ENCODE measurements at regions not wholly inside any gene's neighbourhood (a gene's known extent, or its start where the extent isn't known, plus 50 kb on each side); places are given as distances from the start of the nearest gene placed in this dataset.

- no peak for DNase-seq
- H3K4me1 ChIP-seq (ENCODE audit: insufficient read depth), result no peaks in the 10 kb centered on the region
- H3K27ac ChIP-seq, result no peak overlapping the region
- intact Hi-C loops (cut with DNase I), result no loop called here
- WGBS, 3 donors, result 56 to 61% (median 60%) methylated on average over 5 of the region's 5 CpGs
- H3K27me3 ChIP-seq, result no peaks in the 10 kb centered on the region
- H3K4me3 ChIP-seq, result no peak overlapping the region
- TF ChIP-seq CTCF (IDR thresholded peaks at IDR 0.05) (no peak), EP300 (IDR thresholded peaks at IDR 0.05) (no peak), POLR2A (IDR thresholded peaks at IDR 0.05) (no peak)
- H3K9me3 ChIP-seq, result no peaks in the 10 kb centered on the region
- H3K36me3 ChIP-seq, result no peaks in the 10 kb centered on the region
Observed at GRCh38 chr5:84729326-84729725, 344.6 kb upstream of the EDIL3 start.

- 92 to 93% (median 92%) methylated on average over 2 of the region's 2 CpGs for WGBS, 3 donors
- Histone ChIP-seq H3K36me3 (no peaks in the 10 kb centered on the region), H3K4me1 (ENCODE audit: insufficient read depth) (no peaks in the 10 kb centered on the region), H3K27ac (no peak overlapping the region), H3K27me3 (no peaks in the 10 kb centered on the region), H3K4me3 (no peak overlapping the region), H3K9me3 (no peaks in the 10 kb centered on the region)
- intact Hi-C loops (cut with DNase I), result no loop called here
- TF ChIP-seq CTCF (IDR thresholded peaks at IDR 0.05) (no peak), POLR2A (IDR thresholded peaks at IDR 0.05) (no peak), EP300 (IDR thresholded peaks at IDR 0.05) (no peak)
- DNase-seq, result no peak
Observed at GRCh38 chr5:84727708-84728107, 343.0 kb upstream of the EDIL3 start.

DNA sequence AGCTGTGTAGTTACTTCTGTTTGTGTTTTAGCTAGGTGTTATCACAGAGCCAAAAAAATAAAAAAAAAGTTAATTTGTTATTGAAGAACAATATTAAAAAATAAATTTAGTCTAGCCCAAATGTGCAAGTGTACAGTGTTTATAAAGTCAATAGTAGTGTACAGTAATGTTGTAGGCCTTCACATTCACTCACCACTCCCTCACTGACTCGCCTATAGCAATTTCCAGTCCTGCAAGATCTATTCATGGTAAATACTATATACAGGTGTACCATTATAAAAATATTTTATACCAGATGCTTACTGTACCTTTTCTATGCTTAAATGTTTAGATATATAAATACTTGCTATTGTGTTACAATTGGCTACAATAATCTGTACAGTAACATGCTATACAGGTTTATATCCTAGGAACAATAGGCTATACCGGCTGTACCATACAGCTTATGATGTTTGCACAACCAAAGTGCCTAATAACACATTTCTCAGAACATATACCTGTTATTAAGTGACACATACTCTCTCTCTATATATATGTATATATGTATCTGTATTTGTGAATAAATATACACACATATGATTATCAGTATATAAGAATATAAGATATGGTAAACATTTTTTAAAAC is 341.4 kb upstream of the EDIL3 start:
- Histone ChIP-seq H3K27ac (no peak overlapping the region), H3K9me3 (no peaks in the 10 kb centered on the region), H3K4me3 (no peak overlapping the region), H3K27me3 (no peaks in the 10 kb centered on the region), H3K4me1 (ENCODE audit: insufficient read depth) (no peaks in the 10 kb centered on the region), H3K36me3 (no peaks in the 10 kb centered on the region)
- no peak for DNase-seq
- TF ChIP-seq EP300 (IDR thresholded peaks at IDR 0.05) (no peak), CTCF (IDR thresholded peaks at IDR 0.05) (no peak), POLR2A (IDR thresholded peaks at IDR 0.05) (no peak)
- WGBS, 3 donors, result 95 to 97% (median 96%) methylated on average over 2 of the region's 2 CpGs
- intact Hi-C loops (cut with DNase I), result no loop called here

DNA sequence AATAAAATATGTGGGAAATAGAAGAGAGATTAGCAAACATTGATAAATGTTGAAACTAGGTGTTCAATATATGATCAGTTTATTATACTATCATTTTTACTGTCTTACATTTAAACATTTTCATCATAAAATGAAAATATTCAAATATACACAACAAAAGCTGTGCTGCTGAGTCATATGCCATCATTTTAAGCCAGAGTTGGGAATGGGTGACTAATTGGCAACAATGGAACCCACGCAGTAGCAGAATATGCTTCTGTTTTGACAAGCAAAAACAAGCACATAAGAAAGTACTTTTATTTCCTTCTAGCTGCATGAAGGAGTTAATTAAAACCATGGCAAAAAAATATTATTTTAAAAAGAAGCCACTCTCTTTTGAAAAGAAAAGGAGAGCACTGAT is 340.0 kb upstream of the EDIL3 start:
- TF ChIP-seq EP300 (IDR thresholded peaks at IDR 0.05), result no peak
- TF ChIP-seq CTCF (IDR thresholded peaks at IDR 0.05), result no peak
- no peak for TF ChIP-seq POLR2A (IDR thresholded peaks at IDR 0.05)
- Histone ChIP-seq H3K4me1 (ENCODE audit: insufficient read depth) (no peaks in the 10 kb centered on the region), H3K27me3 (no peaks in the 10 kb centered on the region), H3K9me3 (no peaks in the 10 kb centered on the region), H3K36me3 (no peaks in the 10 kb centered on the region), H3K4me3 (no peak overlapping the region), H3K27ac (no peak overlapping the region)
- 72 to 76% (median 74%) methylated on average over 1 of the region's 1 CpG for WGBS, 3 donors
- intact Hi-C loops (cut with DNase I), result no loop called here
- no peak for DNase-seq

Measured in ovary (tissue), 7 donors.